ENCODE measurements at regions not wholly inside any gene's neighbourhood (a gene's known extent, or its start where the extent isn't known, plus 50 kb on each side); places are given as distances from the start of the nearest gene placed in this dataset.

GRCh38 chr4:77466430-77466829 lies 139.2 kb upstream of the CXCL13 start:
- TF ChIP-seq, protein P1, sequence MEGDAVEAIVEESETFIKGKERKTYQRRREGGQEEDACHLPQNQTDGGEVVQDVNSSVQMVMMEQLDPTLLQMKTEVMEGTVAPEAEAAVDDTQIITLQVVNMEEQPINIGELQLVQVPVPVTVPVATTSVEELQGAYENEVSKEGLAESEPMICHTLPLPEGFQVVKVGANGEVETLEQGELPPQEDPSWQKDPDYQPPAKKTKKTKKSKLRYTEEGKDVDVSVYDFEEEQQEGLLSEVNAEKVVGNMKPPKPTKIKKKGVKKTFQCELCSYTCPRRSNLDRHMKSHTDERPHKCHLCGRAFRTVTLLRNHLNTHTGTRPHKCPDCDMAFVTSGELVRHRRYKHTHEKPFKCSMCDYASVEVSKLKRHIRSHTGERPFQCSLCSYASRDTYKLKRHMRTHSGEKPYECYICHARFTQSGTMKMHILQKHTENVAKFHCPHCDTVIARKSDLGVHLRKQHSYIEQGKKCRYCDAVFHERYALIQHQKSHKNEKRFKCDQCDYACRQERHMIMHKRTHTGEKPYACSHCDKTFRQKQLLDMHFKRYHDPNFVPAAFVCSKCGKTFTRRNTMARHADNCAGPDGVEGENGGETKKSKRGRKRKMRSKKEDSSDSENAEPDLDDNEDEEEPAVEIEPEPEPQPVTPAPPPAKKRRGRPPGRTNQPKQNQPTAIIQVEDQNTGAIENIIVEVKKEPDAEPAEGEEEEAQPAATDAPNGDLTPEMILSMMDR (IDR thresholded peaks at IDR 0.05; ENCODE audit: low read depth, low read length, missing input control), result no peak
- TF ChIP-seq, protein P2, sequence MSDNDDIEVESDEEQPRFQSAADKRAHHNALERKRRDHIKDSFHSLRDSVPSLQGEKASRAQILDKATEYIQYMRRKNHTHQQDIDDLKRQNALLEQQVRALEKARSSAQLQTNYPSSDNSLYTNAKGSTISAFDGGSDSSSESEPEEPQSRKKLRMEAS (IDR thresholded peaks at IDR 0.05), result no peak
- TF ChIP-seq REST (IDR thresholded peaks at IDR 0.05) (no peak), HNF4G (IDR thresholded peaks at IDR 0.05) (no peak), YY1 (IDR thresholded peaks at IDR 0.05) (no peak), JUND (IDR thresholded peaks at IDR 0.05) (no peak), RAD21 (IDR thresholded peaks at IDR 0.05) (no peak), SP1 (IDR thresholded peaks at IDR 0.05) (no peak)
- TF ChIP-seq, protein P3, sequence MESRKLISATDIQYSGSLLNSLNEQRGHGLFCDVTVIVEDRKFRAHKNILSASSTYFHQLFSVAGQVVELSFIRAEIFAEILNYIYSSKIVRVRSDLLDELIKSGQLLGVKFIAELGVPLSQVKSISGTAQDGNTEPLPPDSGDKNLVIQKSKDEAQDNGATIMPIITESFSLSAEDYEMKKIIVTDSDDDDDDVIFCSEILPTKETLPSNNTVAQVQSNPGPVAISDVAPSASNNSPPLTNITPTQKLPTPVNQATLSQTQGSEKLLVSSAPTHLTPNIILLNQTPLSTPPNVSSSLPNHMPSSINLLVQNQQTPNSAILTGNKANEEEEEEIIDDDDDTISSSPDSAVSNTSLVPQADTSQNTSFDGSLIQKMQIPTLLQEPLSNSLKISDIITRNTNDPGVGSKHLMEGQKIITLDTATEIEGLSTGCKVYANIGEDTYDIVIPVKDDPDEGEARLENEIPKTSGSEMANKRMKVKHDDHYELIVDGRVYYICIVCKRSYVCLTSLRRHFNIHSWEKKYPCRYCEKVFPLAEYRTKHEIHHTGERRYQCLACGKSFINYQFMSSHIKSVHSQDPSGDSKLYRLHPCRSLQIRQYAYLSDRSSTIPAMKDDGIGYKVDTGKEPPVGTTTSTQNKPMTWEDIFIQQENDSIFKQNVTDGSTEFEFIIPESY (IDR thresholded peaks at IDR 0.05), result no peak
